Bronchial epithelial cell (primary cell): ENCODE measurements at regions not wholly inside any gene's neighbourhood (a gene's known extent, or its start where the extent isn't known, plus 50 kb on each side); places are given as distances from the start of the nearest gene placed in this dataset.

Experiments used
- DNase-seq: peaks from one replicate; pipeline ENCODE4 v3.0.0-alpha.2; 2010; ENCODE audit warnings: low read depth
- FAIRE-seq: peaks from 2 replicates; lab custom pipeline; 2011; peaks lifted over from hg19 to GRCh38; lab: Jason Lieb, UNC
- H3K27me3 ChIP-seq: 2 replicates; pipeline ENCODE4 v1.5.1; 2011; ENCODE audit warnings: low read length; ENCODE audit not compliant: control insufficient read depth, insufficient read depth
- H3K36me3 ChIP-seq: 2 replicates; pipeline ENCODE4 v1.5.1; 2011; ENCODE audit warnings: low read length; ENCODE audit not compliant: control insufficient read depth, insufficient read depth
- H3K4me3 ChIP-seq: 2 replicates; pipeline ENCODE4 v1.5.1; 2011; ENCODE audit warnings: mild to moderate bottlenecking, low read depth, low read length, control low read depth
- CTCF ChIP-seq: IDR thresholded peaks from 2 replicates; pipeline ENCODE4 v1.5.1; 2011; ENCODE audit warnings: mild to moderate bottlenecking, moderate library complexity, low read length, control low read depth, inconsistent platforms; ENCODE audit not compliant: insufficient read depth, severe bottlenecking

GRCh38 chrX:145532176-145532780 lies 285.0 kb downstream of the SPANXN1 start:
- no peak for DNase-seq
- FAIRE-seq = no peak
- no peaks in the 10 kb centered on the region for H3K36me3 ChIP-seq
- H3K27me3 ChIP-seq = no peaks in the 10 kb centered on the region
- no peak for TF ChIP-seq CTCF
- H3K4me3 ChIP-seq = no peak overlapping the region

GRCh38 chrX:145533534-145533933 lies 284.1 kb upstream of the SLITRK2 start:
- no peak for TF ChIP-seq CTCF
- Histone ChIP-seq H3K27me3 (no peaks in the 10 kb centered on the region), H3K4me3 (no peak overlapping the region), H3K36me3 (no peaks in the 10 kb centered on the region)
- no peak for FAIRE-seq
- DNase-seq = no peak

- no peak for TF ChIP-seq CTCF
- FAIRE-seq (no peak), DNase-seq (no peak)
- no peaks in the 10 kb centered on the region for H3K27me3 ChIP-seq
- no peak overlapping the region for H3K4me3 ChIP-seq
- H3K36me3 ChIP-seq = no peaks in the 10 kb centered on the region
Measured at GRCh38 chrX:145549496-145549895, 268.1 kb upstream of the SLITRK2 start.

DNA sequence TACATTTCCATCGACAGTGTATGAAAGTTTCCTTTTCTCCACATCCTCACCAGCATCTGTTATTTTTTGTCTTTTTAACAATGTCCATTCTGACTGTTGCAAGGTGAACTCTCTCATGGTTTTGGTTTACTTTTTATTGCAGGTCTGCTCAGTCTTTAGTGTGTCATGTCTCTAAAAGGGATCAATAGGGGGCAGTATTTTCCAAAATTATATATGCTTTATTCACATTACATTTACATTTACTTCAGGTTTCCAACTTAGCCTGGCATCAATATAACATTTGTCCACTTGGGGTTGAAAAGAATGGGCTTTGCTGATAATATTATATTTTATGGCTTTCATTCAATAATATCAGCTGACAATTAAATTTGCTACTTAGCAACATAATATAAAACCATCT lies 265.0 kb upstream of the SLITRK2 start:
- no peak for TF ChIP-seq CTCF
- Histone ChIP-seq H3K27me3 (no peaks in the 10 kb centered on the region), H3K36me3 (no peaks in the 10 kb centered on the region), H3K4me3 (no peak overlapping the region)
- FAIRE-seq (no peak), DNase-seq (no peak)

DNA sequence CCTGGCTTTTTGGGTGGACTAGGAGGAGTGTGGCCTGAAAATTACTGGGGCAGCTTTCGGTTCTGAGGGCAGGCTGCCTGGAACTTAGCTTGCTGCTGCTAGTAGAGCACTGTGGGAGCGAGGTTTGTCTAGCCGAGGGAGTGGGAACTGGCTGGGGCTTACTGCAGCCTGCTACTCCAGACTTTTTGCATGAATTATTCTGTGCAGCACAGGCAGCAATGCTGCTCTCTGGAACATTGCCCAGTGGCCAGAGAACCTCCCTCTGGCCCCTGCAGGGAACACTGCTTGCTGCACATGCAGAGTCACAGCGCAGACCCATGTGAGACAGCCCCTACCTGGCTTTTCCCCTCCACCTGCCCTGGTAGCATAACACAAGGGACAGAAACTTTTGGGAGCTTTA lies 263.9 kb upstream of the SLITRK2 start:
- no peak overlapping the region for H3K4me3 ChIP-seq
- DNase-seq (no peak), FAIRE-seq (no peak)
- H3K36me3 ChIP-seq = no peaks in the 10 kb centered on the region
- TF ChIP-seq CTCF = no peak
- H3K27me3 ChIP-seq = no peaks in the 10 kb centered on the region

DNA sequence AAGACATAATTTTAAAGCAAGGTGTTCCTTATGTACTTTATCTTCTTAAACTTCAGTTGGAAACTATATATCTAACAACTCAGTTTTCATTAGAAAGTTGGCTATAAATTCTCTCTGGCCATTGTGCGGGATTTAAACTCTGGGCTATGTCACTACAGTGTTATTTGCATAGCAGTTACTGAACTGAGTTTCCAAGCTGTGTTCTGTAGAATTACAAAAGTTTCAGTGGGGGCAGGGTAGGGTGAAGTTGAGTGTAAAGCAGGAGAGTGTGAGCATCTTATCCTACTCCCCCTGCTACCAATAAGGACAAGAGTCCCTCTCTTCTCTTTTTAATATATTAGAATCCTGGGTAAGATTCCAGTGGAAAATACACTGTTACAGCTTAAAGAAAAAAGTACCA lies 254.5 kb upstream of the SLITRK2 start:
- FAIRE-seq = no peak

More for the DNA sequence above, 254.5 kb upstream of the SLITRK2 start:
- Histone ChIP-seq H3K27me3 (no peaks in the 10 kb centered on the region), H3K36me3 (no peaks in the 10 kb centered on the region), H3K4me3 (no peak overlapping the region)
- TF ChIP-seq CTCF = no peak
- DNase-seq = no peak
